ENCODE measurements at regions not wholly inside any gene's neighbourhood (a gene's known extent, or its start where the extent isn't known, plus 50 kb on each side); places are given as distances from the start of the nearest gene placed in this dataset.

DNA sequence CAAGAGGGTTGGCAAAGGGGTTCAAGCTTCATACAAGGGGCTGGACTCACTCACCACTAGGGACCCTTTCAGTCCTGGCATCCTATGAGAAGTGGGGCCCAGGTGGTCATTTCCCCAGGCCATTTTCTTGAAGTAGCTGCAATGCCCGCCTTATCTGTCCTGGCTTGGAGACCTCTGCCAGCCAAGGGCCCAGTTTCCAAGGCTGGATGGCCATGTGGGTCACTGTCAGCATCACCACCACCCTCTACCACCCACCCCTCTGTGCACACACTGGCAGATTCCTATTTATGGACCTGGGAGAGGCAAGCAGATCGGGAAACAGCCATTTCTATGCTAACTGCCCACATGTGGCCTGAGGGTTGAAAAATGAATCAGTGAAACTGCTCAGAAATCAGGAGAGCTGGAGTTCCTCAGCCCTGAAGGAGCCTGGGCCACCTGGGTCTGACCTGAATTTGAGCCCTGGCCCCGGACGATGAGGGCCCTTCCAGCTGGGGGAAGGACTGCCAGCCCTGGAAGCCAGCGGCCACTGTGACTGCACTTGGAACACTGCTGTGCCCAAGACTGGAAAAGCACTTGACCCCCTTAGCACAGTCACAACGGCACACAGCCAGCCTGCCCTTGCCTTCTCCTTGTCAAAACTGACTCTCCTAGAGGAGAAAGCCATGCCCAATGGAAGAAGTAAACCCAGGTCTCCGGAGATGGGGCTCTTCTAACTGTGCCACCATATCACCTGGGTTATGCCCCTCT, 442.2 kb downstream of the BUD13 start:
- no peak for TF ChIP-seq POLR2A (IDR thresholded peaks at IDR 0.05)
- TF ChIP-seq EP300 (IDR thresholded peaks at IDR 0.05): no peak
- TF ChIP-seq, protein P1, sequence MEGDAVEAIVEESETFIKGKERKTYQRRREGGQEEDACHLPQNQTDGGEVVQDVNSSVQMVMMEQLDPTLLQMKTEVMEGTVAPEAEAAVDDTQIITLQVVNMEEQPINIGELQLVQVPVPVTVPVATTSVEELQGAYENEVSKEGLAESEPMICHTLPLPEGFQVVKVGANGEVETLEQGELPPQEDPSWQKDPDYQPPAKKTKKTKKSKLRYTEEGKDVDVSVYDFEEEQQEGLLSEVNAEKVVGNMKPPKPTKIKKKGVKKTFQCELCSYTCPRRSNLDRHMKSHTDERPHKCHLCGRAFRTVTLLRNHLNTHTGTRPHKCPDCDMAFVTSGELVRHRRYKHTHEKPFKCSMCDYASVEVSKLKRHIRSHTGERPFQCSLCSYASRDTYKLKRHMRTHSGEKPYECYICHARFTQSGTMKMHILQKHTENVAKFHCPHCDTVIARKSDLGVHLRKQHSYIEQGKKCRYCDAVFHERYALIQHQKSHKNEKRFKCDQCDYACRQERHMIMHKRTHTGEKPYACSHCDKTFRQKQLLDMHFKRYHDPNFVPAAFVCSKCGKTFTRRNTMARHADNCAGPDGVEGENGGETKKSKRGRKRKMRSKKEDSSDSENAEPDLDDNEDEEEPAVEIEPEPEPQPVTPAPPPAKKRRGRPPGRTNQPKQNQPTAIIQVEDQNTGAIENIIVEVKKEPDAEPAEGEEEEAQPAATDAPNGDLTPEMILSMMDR (IDR thresholded peaks at IDR 0.05): no peak
- no peak for TF ChIP-seq POLR2AphosphoS5 (IDR thresholded peaks at IDR 0.05)
